Stomach (tissue), 4 donors: ENCODE measurements at regions not wholly inside any gene's neighbourhood (a gene's known extent, or its start where the extent isn't known, plus 50 kb on each side); places are given as distances from the start of the nearest gene placed in this dataset.

Source experiments
- EP300 ChIP-seq: sonication (generic); formaldehyde crosslinking; IDR thresholded peaks from one replicate; pipeline ENCODE4 v1.6.1; 2017; ENCODE audit warnings: antibody characterized with exemption
- POLR2AphosphoS5 ChIP-seq, 3 donors: sonication (generic); formaldehyde crosslinking; IDR thresholded peaks; one replicate each; pipeline ENCODE4 v1.6.1; 2016; ENCODE audit warnings: antibody characterized with exemption in 3 of 3
- TF ChIP-seq, protein P1 (sequence below), 7 experiments: fragments of 450-650 bp in 4 of 7; fragments of 200-600 bp in 3 of 7; sonication (generic) in 3 of 7; IDR thresholded peaks; one replicate each; pipeline ENCODE4 v1.5.1; 2016 to 2019; ENCODE audit warnings: antibody characterized with exemption in 7 of 7, control low read depth in 2 of 7, mild to moderate bottlenecking in 1 of 7

DNA sequence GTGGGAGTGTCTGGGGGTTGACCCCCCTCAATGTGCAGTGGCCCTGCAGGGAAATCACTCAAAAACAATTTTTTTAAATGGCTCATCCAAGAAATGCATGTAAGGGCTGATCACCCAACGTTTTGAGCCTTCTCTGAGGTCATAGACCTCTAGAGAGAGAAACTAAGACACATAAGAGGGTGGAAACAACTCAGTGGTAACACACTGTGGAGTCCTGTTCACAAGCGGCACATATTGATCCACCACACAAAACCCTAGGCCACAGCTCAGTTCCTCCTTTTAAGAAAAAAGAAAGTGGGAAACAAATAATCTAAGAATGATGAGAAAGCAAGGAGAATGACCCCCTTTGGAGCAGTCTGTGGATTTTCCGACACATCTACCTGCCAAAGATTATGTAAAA, 83.0 kb upstream of the METAP2 start:
- TF ChIP-seq, protein P1, sequence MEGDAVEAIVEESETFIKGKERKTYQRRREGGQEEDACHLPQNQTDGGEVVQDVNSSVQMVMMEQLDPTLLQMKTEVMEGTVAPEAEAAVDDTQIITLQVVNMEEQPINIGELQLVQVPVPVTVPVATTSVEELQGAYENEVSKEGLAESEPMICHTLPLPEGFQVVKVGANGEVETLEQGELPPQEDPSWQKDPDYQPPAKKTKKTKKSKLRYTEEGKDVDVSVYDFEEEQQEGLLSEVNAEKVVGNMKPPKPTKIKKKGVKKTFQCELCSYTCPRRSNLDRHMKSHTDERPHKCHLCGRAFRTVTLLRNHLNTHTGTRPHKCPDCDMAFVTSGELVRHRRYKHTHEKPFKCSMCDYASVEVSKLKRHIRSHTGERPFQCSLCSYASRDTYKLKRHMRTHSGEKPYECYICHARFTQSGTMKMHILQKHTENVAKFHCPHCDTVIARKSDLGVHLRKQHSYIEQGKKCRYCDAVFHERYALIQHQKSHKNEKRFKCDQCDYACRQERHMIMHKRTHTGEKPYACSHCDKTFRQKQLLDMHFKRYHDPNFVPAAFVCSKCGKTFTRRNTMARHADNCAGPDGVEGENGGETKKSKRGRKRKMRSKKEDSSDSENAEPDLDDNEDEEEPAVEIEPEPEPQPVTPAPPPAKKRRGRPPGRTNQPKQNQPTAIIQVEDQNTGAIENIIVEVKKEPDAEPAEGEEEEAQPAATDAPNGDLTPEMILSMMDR (IDR thresholded peaks at IDR 0.05), result no peak
- TF ChIP-seq POLR2AphosphoS5 (IDR thresholded peaks at IDR 0.05) (no peak), EP300 (no peak)
